GM21619 (cell line): ENCODE measurements at regions not wholly inside any gene's neighbourhood (a gene's known extent, or its start where the extent isn't known, plus 50 kb on each side); places are given as distances from the start of the nearest gene placed in this dataset.
A peak's percentile ranks its signal among the peaks of the same experiment; 100 is the strongest.
"Not testable (repeated sequence)": the region's sequence is repeated elsewhere in the genome, so short reads cannot be mapped to it uniquely, and the experiment has no call there.

ENCODE experiments used
- ATAC-seq: cut with Tn5 transposase; IDR thresholded peaks from one replicate; pipeline ENCODE4 v1.9.1; 2021; ENCODE audit not compliant: unreplicated experiment

- ATAC-seq, result no peak
Observed at GRCh38 chr14:22218728-22219127, 370.3 kb downstream of the DAD1 start.

GRCh38 chr14:22213120-22213519 lies 375.9 kb downstream of the DAD1 start:
- no peak for ATAC-seq

GRCh38 chr14:22210906-22211305 lies 378.1 kb downstream of the DAD1 start:
- ATAC-seq, result no peak

GRCh38 chr14:22210026-22210425 lies 379.0 kb downstream of the DAD1 start:
- ATAC-seq, result no peak

- ATAC-seq, result no peak
Observed at GRCh38 chr14:22203036-22203435, 386.0 kb downstream of the DAD1 start.

GRCh38 chr14:22202313-22202712 lies 386.7 kb downstream of the DAD1 start:
- no peak for ATAC-seq

GRCh38 chr14:22200977-22201605 lies 387.9 kb downstream of the DAD1 start:
- ATAC-seq, result no peak

- not testable (repeated sequence) for ATAC-seq
Observed at GRCh38 chr14:22200131-22200530, 388.9 kb downstream of the DAD1 start.

GRCh38 chr14:22194664-22195063 lies 394.4 kb downstream of the DAD1 start:
- no peak for ATAC-seq

GRCh38 chr14:22190411-22191191 lies 398.4 kb downstream of the DAD1 start:
- ATAC-seq, result no peak

- no peak for ATAC-seq
Observed at GRCh38 chr14:22189881-22190280, 399.1 kb downstream of the DAD1 start.

GRCh38 chr14:22188318-22188717 lies 400.7 kb downstream of the DAD1 start:
- no peak for ATAC-seq

- ATAC-seq, result no peak
Observed at GRCh38 chr14:22185789-22186188, 403.2 kb downstream of the DAD1 start.

- no peak for ATAC-seq
Observed at GRCh38 chr14:22185191-22185590, 403.8 kb downstream of the DAD1 start.

- no peak for ATAC-seq
Observed at GRCh38 chr14:22184830-22185168, 404.2 kb downstream of the DAD1 start.

- ATAC-seq, result no peak
Observed at GRCh38 chr14:22184157-22184829, 404.7 kb downstream of the DAD1 start.

GRCh38 chr14:22180045-22180444 lies 409.0 kb downstream of the DAD1 start:
- no peak for ATAC-seq

- ATAC-seq, result no peak
Observed at GRCh38 chr14:22179190-22179589, 409.8 kb downstream of the DAD1 start.

- no peak for ATAC-seq
Observed at GRCh38 chr14:22178333-22178839, 410.6 kb downstream of the DAD1 start.

- ATAC-seq, result peak; percentile 52
Observed at GRCh38 chr14:22177870-22178269, 411.2 kb downstream of the DAD1 start.

- ATAC-seq, result no peak
Observed at GRCh38 chr14:22176957-22177356, 412.1 kb downstream of the DAD1 start.

GRCh38 chr14:22175278-22175558 lies 413.8 kb downstream of the DAD1 start:
- ATAC-seq, result not testable (repeated sequence)
